H9 (cell line): ENCODE measurements at regions not wholly inside any gene's neighbourhood (a gene's known extent, or its start where the extent isn't known, plus 50 kb on each side); places are given as distances from the start of the nearest gene placed in this dataset.

Source experiments
- DNase-seq: peaks from one replicate; pipeline ENCODE4 v3.0.0-alpha.2; 2017
- H2AFZ ChIP-seq: one replicate; pipeline ENCODE4 v1.6.1; 2013; ENCODE audit warnings: mild to moderate bottlenecking, low read length, control low read depth, moderate library complexity
- H2AK5ac ChIP-seq: 2 replicates; pipeline ENCODE4 v1.6.1; 2013; ENCODE audit warnings: low read length, control low read depth, mixed read lengths; ENCODE audit not compliant: insufficient read length
- H2BK120ac ChIP-seq: one replicate; pipeline ENCODE4 v1.6.1; 2013; ENCODE audit warnings: low read depth, mild to moderate bottlenecking, low read length, control low read depth, inconsistent platforms; ENCODE audit not compliant: poor library complexity, severe bottlenecking
- H2BK12ac ChIP-seq: 2 replicates; pipeline ENCODE4 v1.6.1; 2013; ENCODE audit warnings: low read length, control low read depth, mixed read lengths, low read depth; ENCODE audit not compliant: insufficient read length
- H2BK15ac ChIP-seq: 2 replicates; pipeline ENCODE4 v1.6.1; 2013; ENCODE audit warnings: low read depth, low read length, control low read depth
- H2BK20ac ChIP-seq: one replicate; pipeline ENCODE4 v1.6.1; 2013; ENCODE audit warnings: low read depth, mild to moderate bottlenecking, low read length, control low read depth, inconsistent platforms; ENCODE audit not compliant: poor library complexity, severe bottlenecking
- H2BK5ac ChIP-seq: 2 replicates; pipeline ENCODE4 v1.6.1; 2013; ENCODE audit warnings: low read length, control low read depth, mixed read lengths; ENCODE audit not compliant: insufficient read length
- H3K14ac ChIP-seq: 2 replicates; pipeline ENCODE4 v1.6.1; 2013; ENCODE audit warnings: low read length, control low read depth; ENCODE audit not compliant: insufficient read depth
- H3K18ac ChIP-seq: 2 replicates; pipeline ENCODE4 v1.6.1; 2013; ENCODE audit warnings: low read depth, mild to moderate bottlenecking, mixed read lengths, low read length, control low read depth; ENCODE audit not compliant: insufficient read length
- H3K23ac ChIP-seq: 2 replicates; pipeline ENCODE4 v1.6.1; 2013; ENCODE audit warnings: low read length, control low read depth, mixed read lengths, low read depth; ENCODE audit not compliant: insufficient read length
- H3K23me2 ChIP-seq: 2 replicates; pipeline ENCODE4 v1.6.1; 2013; ENCODE audit warnings: low read depth, mild to moderate bottlenecking, mixed read lengths, low read length, control low read depth; ENCODE audit not compliant: insufficient read length, poor library complexity, severe bottlenecking
- H3K27ac ChIP-seq: 2 replicates; pipeline ENCODE4 v1.5.1; 2013; ENCODE audit warnings: low read length, control low read depth, mixed read lengths, low read depth; ENCODE audit not compliant: insufficient read length
- H3K27me3 ChIP-seq: 2 replicates; pipeline ENCODE4 v1.6.1; 2013; ENCODE audit warnings: low read length, control low read depth, inconsistent platforms; ENCODE audit not compliant: insufficient read depth
- H3K4ac ChIP-seq: 2 replicates; pipeline ENCODE4 v1.6.1; 2013; ENCODE audit warnings: low read depth, mild to moderate bottlenecking, control low read depth, inconsistent platforms, low read length, moderate library complexity
- H3K4me1 ChIP-seq: 2 replicates; pipeline ENCODE4 v1.6.1; 2013; ENCODE audit warnings: low read length, control low read depth, inconsistent platforms; ENCODE audit not compliant: insufficient read depth
- H3K4me2 ChIP-seq: 2 replicates; pipeline ENCODE4 v1.6.1; 2013; ENCODE audit warnings: low read length, control low read depth, mixed read lengths; ENCODE audit not compliant: insufficient read length, insufficient read depth
- H3K56ac ChIP-seq: 2 replicates; pipeline ENCODE4 v1.6.1; 2013; ENCODE audit warnings: low read depth, mild to moderate bottlenecking, mixed read lengths, low read length, control low read depth; ENCODE audit not compliant: insufficient read length
- H3K79me1 ChIP-seq: 2 replicates; pipeline ENCODE4 v1.6.1; 2013; ENCODE audit warnings: low read depth, mild to moderate bottlenecking, moderate library complexity, low read length, control low read depth, inconsistent platforms; ENCODE audit not compliant: insufficient read depth, poor library complexity, severe bottlenecking
- H3K79me2 ChIP-seq: 2 replicates; pipeline ENCODE4 v1.6.1; 2013; ENCODE audit warnings: low read length, control low read depth, inconsistent platforms; ENCODE audit not compliant: insufficient read depth
- H3K9ac ChIP-seq: 2 replicates; pipeline ENCODE4 v1.6.1; 2013; ENCODE audit warnings: low read length, control low read depth, mixed read lengths; ENCODE audit not compliant: insufficient read length; ENCODE audit errors: extremely low read depth
- H3K9me3 ChIP-seq: one replicate; pipeline ENCODE4 v1.6.1; 2013; ENCODE audit warnings: low read depth, low read length, inconsistent platforms; ENCODE audit not compliant: control insufficient read depth
- H3T11ph ChIP-seq: one replicate; pipeline ENCODE4 v1.6.1; 2013; ENCODE audit warnings: mild to moderate bottlenecking, low read length, control low read depth, inconsistent platforms
- H4K20me1 ChIP-seq: one replicate; pipeline ENCODE4 v1.6.1; 2013; ENCODE audit not compliant: control insufficient read depth, insufficient read length, insufficient read depth
- H4K5ac ChIP-seq: 2 replicates; pipeline ENCODE4 v1.6.1; 2013; ENCODE audit warnings: low read depth, mild to moderate bottlenecking, mixed read lengths, low read length, control low read depth; ENCODE audit not compliant: insufficient read length
- H4K8ac ChIP-seq: replicated peaks from 2 replicates; pipeline ENCODE4 v1.6.1; 2013; ENCODE audit warnings: low read length, control low read depth, mixed read lengths, low read depth; ENCODE audit not compliant: insufficient read length
- H4K91ac ChIP-seq: 2 replicates; pipeline ENCODE4 v1.6.1; 2013; ENCODE audit warnings: low read depth, mild to moderate bottlenecking, moderate library complexity, mixed read lengths, low read length, control low read depth; ENCODE audit not compliant: insufficient read length
- H3K27ac Mint-ChIP-seq, 3 experiments: 2 replicates in 2 of 3; 3 replicates in 1 of 3; pipeline ENCODE4 v1.8.0; 2020 to 2021; ENCODE audit warnings: mixed read lengths in 3 of 3, mild to moderate bottlenecking in 1 of 3, moderate library complexity in 1 of 3
- H3K27me3 Mint-ChIP-seq: 2 replicates; pipeline ENCODE4 v1.8.0; 2021; ENCODE audit warnings: low read depth, mild to moderate bottlenecking, moderate library complexity, mixed read lengths
- H3K36me3 Mint-ChIP-seq, 3 experiments: 2 replicates in 2 of 3; 3 replicates in 1 of 3; pipeline ENCODE4 v1.8.0; 2020 to 2021; ENCODE audit warnings: low read depth in 3 of 3, mixed read lengths in 3 of 3; ENCODE audit not compliant: insufficient read depth in 1 of 3
- H3K4me1 Mint-ChIP-seq, 2 experiments: 2 replicates each; pipeline ENCODE4 v1.8.0; 2020; ENCODE audit warnings: mixed read lengths in 2 of 2
- H3K4me3 Mint-ChIP-seq, 2 experiments: 2 replicates in 1 of 2; 3 replicates in 1 of 2; pipeline ENCODE4 v1.8.0; 2020 to 2021; ENCODE audit warnings: mild to moderate bottlenecking in 2 of 2, mixed read lengths in 2 of 2, moderate library complexity in 1 of 2
- H3K9me3 Mint-ChIP-seq, 2 experiments: 2 replicates in 1 of 2; 3 replicates in 1 of 2; pipeline ENCODE4 v1.8.0; 2020; ENCODE audit warnings: mild to moderate bottlenecking in 2 of 2, mixed read lengths in 2 of 2, moderate library complexity in 1 of 2
- WGBS: extraction: QIAGEN DNeasy Blood & Tissue Kit; methylation state at CpG from one replicate; pipeline ENCODE4 v1.1.7; 2013; ENCODE audit warnings: missing lambda C conversion rate, low lambda C conversion rate, mixed read lengths; ENCODE audit not compliant: insufficient read length; ENCODE audit errors: extremely low coverage; 5-methylcytosine and 5-hydroxymethylcytosine counted together
- TF ChIP-seq, protein P1 (sequence below): fragments of 200-600 bp; sonication (generic); conservative IDR thresholded peaks from 3 replicates; pipeline ENCODE4 v1.8.0; 2021; ENCODE audit warnings: antibody characterized with exemption, mild to moderate bottlenecking

DNA sequence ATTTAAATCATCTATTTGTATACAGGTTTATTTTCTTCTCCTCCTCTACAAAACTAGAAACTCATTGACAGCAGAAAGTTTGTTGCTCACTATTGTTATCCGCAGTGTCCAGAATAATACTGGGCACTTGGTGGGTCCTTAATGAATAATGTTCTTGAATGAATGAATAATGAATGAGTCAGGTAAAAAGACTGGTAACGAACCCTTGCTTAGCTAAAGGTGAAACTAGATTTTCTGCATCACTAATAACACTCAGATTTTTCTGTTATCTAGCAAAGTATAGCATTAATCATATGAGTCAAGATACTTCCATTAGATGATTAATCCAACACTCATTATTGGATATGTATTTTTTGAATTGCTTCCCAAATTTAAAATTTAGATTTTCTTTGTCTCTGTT lies 953.2 kb downstream of the SORCS3 start:
- Histone ChIP-seq H3K79me2 (no peaks in the 10 kb centered on the region), H4K5ac (no peak overlapping the region), H3K79me1 (no peaks in the 10 kb centered on the region), H2BK12ac (no peak overlapping the region), H3K4me1 (no peaks in the 10 kb centered on the region), H3K9ac (no peak overlapping the region), H2BK5ac (no peak overlapping the region), H2BK15ac (no peak overlapping the region), H3K23me2 (no peaks in the 10 kb centered on the region), H4K8ac (no peak overlapping the region), H4K91ac (no peak overlapping the region), H3K27ac (no peak overlapping the region), H3K4me2 (no peak overlapping the region), H3K23ac (no peak overlapping the region), H3K14ac (no peak overlapping the region), H3K18ac (no peak overlapping the region), H3T11ph (no peak overlapping the region), H2AK5ac (no peak overlapping the region), H3K4ac (no peak overlapping the region), H2BK20ac (no peak overlapping the region), H2AFZ (no peak overlapping the region), H3K27me3 (no peaks in the 10 kb centered on the region), H3K56ac (no peak overlapping the region), H4K20me1 (no peaks in the 10 kb centered on the region), H2BK120ac (no peak overlapping the region), H3K9me3 (no peaks in the 10 kb centered on the region)
- no CpG with 5 or more reads among the region's 2 CpGs for WGBS
- no peaks in the 10 kb centered on the region for H3K27me3 Mint-ChIP-seq
- no peaks in the 10 kb centered on the region for H3K9me3 Mint-ChIP-seq
- no peak overlapping the region for H3K4me3 Mint-ChIP-seq
- no peak for DNase-seq
- peaks cover 4 to 9% of the 10 kb centered on the region in 2 experiments; a peak in 2 of 4 replicates for H3K4me1 Mint-ChIP-seq
- H3K36me3 Mint-ChIP-seq: no peaks in the 10 kb centered on the region; a peak in 1 of 7 replicates
- H3K27ac Mint-ChIP-seq: no peak overlapping the region
- TF ChIP-seq, protein P1, sequence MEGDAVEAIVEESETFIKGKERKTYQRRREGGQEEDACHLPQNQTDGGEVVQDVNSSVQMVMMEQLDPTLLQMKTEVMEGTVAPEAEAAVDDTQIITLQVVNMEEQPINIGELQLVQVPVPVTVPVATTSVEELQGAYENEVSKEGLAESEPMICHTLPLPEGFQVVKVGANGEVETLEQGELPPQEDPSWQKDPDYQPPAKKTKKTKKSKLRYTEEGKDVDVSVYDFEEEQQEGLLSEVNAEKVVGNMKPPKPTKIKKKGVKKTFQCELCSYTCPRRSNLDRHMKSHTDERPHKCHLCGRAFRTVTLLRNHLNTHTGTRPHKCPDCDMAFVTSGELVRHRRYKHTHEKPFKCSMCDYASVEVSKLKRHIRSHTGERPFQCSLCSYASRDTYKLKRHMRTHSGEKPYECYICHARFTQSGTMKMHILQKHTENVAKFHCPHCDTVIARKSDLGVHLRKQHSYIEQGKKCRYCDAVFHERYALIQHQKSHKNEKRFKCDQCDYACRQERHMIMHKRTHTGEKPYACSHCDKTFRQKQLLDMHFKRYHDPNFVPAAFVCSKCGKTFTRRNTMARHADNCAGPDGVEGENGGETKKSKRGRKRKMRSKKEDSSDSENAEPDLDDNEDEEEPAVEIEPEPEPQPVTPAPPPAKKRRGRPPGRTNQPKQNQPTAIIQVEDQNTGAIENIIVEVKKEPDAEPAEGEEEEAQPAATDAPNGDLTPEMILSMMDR: no peak
